ENCODE measurements at regions not wholly inside any gene's neighbourhood (a gene's known extent, or its start where the extent isn't known, plus 50 kb on each side); places are given as distances from the start of the nearest gene placed in this dataset.

DNA sequence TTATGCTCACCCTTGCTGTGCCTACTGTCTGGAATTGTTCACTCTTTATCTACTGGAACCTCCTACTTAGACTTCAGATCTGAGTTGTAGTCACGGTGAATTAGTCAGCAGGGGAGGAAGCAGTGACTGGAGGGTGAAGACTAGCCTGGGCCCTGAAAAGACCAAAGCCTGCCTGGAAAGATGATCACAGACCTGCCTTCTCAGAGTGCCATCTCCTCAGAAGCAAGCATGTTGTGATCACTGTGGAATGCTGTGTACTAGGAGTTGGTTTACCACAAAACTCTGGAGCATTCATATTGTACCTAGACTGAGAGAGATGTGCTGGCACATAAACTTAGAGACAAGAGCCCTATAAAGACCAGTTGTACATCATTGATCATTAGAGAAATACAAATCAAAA, 100.7 kb upstream of the SCN10A start (continued):
- TF ChIP-seq, protein P1, sequence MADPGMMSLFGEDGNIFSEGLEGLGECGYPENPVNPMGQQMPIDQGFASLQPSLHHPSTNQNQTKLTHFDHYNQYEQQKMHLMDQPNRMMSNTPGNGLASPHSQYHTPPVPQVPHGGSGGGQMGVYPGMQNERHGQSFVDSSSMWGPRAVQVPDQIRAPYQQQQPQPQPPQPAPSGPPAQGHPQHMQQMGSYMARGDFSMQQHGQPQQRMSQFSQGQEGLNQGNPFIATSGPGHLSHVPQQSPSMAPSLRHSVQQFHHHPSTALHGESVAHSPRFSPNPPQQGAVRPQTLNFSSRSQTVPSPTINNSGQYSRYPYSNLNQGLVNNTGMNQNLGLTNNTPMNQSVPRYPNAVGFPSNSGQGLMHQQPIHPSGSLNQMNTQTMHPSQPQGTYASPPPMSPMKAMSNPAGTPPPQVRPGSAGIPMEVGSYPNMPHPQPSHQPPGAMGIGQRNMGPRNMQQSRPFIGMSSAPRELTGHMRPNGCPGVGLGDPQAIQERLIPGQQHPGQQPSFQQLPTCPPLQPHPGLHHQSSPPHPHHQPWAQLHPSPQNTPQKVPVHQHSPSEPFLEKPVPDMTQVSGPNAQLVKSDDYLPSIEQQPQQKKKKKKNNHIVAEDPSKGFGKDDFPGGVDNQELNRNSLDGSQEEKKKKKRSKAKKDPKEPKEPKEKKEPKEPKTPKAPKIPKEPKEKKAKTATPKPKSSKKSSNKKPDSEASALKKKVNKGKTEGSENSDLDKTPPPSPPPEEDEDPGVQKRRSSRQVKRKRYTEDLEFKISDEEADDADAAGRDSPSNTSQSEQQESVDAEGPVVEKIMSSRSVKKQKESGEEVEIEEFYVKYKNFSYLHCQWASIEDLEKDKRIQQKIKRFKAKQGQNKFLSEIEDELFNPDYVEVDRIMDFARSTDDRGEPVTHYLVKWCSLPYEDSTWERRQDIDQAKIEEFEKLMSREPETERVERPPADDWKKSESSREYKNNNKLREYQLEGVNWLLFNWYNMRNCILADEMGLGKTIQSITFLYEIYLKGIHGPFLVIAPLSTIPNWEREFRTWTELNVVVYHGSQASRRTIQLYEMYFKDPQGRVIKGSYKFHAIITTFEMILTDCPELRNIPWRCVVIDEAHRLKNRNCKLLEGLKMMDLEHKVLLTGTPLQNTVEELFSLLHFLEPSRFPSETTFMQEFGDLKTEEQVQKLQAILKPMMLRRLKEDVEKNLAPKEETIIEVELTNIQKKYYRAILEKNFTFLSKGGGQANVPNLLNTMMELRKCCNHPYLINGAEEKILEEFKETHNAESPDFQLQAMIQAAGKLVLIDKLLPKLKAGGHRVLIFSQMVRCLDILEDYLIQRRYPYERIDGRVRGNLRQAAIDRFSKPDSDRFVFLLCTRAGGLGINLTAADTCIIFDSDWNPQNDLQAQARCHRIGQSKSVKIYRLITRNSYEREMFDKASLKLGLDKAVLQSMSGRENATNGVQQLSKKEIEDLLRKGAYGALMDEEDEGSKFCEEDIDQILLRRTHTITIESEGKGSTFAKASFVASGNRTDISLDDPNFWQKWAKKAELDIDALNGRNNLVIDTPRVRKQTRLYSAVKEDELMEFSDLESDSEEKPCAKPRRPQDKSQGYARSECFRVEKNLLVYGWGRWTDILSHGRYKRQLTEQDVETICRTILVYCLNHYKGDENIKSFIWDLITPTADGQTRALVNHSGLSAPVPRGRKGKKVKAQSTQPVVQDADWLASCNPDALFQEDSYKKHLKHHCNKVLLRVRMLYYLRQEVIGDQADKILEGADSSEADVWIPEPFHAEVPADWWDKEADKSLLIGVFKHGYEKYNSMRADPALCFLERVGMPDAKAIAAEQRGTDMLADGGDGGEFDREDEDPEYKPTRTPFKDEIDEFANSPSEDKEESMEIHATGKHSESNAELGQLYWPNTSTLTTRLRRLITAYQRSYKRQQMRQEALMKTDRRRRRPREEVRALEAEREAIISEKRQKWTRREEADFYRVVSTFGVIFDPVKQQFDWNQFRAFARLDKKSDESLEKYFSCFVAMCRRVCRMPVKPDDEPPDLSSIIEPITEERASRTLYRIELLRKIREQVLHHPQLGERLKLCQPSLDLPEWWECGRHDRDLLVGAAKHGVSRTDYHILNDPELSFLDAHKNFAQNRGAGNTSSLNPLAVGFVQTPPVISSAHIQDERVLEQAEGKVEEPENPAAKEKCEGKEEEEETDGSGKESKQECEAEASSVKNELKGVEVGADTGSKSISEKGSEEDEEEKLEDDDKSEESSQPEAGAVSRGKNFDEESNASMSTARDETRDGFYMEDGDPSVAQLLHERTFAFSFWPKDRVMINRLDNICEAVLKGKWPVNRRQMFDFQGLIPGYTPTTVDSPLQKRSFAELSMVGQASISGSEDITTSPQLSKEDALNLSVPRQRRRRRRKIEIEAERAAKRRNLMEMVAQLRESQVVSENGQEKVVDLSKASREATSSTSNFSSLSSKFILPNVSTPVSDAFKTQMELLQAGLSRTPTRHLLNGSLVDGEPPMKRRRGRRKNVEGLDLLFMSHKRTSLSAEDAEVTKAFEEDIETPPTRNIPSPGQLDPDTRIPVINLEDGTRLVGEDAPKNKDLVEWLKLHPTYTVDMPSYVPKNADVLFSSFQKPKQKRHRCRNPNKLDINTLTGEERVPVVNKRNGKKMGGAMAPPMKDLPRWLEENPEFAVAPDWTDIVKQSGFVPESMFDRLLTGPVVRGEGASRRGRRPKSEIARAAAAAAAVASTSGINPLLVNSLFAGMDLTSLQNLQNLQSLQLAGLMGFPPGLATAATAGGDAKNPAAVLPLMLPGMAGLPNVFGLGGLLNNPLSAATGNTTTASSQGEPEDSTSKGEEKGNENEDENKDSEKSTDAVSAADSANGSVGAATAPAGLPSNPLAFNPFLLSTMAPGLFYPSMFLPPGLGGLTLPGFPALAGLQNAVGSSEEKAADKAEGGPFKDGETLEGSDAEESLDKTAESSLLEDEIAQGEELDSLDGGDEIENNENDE (IDR thresholded peaks at IDR 0.05; ENCODE audit: insufficient replicate concordance, low read length): no peak
- no peak for TF ChIP-seq TEAD4 (IDR thresholded peaks at IDR 0.05; ENCODE audit: low read depth, low read length)

All from H1 (cell line).